GM21390 (cell line): ENCODE measurements at regions not wholly inside any gene's neighbourhood (a gene's known extent, or its start where the extent isn't known, plus 50 kb on each side); places are given as distances from the start of the nearest gene placed in this dataset.

Source experiments
- ATAC-seq: cut with Tn5 transposase; IDR thresholded peaks from one replicate; pipeline ENCODE4 v1.9.1; 2021; ENCODE audit not compliant: unreplicated experiment

DNA sequence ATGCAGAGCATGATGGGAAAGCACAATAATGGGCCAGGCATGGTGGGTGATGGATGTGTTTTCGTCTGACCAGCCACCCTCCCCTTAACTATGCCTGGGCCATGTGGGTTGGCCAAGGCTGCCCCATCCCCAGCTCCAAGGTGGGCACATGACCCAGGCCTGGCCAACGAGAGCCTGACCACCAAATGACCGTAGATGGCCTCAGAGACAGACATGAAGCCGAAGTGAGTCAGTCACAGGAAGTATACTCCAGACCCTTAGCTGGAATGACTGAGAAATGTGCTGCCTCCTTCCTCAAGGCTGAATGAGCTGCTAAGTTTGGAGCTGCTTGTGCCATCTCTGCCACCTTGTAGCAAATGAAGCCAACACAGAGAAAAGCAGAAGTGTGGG lies 233.6 kb downstream of the BCL11B start:
- ATAC-seq, result no peak

DNA sequence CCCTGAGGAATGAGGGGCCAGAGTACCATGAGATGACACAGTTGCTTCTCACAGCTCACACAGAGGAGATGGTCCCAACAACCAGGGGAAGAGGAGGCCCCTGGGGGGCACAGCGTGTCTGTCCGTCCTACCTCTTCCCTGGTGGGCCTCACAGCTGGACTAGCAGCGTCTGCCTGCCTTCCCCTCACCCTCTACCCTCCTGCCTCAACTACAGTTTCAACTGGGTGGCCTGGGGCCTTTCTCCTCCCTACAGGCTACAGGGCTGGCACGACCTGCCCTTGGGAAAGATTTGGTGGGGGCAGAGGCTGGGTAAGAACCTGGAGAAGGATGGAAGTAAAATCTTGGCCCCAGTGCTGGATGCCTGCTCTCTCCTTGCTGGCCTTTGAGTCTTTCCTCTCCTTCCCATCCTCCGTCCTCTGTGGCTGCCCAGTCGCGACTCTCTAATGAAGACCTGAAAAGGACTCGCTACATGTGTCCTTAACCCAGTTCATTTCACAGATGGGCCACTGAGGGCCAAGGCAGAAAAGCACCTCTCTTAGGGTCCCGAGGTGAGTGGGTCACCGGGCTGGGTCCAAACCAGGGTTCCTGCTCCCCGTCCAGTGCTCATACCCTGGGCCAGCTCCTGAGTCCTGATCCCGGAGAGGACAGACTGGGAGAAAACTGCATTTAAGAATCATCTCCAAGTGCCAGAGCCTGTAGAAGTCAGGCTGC lies 232.5 kb downstream of the BCL11B start:
- no peak for ATAC-seq

DNA sequence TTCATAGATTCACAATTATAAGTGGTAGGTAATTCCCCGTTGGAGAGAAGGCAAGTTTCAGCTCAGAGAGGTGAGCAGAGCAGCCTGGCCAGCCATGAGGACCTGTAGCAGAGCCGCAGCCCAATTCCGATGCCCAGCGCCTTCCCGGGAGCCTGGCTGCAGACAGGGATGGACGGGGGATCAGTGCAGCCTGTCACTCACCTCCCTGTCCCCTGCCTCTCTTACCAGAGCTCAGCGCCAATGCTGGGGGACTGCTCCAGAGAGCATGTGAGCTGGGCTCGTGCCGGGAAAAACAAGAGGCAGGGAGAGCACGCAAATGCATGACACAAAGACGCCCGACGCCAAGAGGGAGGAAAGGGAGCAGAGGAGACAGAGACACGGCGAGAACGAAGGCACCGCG lies 231.9 kb downstream of the BCL11B start:
- ATAC-seq, result no peak

DNA sequence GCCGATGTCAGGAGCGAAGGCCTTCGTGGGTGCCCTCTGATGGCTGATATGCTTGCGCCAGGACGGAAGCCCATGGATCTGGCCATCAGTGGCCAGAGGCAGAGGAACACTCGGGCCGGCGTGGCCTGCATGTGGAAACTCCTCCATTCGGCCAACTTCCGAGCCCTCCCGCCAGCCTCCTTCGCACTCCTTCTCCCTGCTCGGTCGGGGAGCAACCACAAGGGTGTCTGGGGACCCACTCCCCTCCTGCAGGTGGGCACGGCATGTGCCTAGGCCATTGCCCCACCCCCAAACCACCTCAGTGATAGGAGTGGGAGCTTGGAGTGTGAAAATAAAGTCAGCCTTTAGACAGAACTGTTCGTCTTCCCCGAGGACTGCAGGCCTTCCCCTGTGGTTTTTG lies 231.3 kb downstream of the BCL11B start:
- ATAC-seq, result no peak

DNA sequence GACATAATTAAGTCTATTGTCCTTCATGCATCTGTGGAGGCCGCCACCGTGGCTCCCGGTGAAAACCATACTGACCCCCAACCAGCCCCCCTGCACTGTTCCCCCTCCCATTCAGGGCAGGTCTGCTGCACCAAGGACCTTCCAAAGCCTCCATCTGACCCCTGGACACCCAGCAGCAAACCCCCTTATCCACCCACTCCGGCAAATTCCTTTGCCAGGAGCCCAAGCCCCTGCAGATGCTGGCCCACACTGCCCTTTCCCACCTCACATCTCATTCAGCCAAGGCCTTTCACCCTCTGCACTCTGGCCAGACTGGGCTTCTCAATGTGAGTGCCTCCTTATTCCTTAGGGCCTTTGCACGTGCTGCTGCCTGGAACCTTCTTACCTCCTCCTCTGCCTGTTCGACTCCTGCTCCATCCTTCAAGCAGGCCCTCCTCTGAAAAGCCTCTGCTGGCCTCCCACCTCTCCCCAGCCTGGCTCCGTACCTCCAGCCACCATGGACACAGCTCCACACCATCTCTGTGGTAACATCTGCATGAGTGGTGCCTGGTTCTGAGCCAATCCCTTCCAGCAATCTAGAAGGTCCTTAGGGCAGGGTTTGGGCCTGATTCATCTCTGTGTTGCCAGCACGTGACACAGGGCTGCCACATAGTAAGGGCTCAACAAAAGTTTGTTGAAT lies 230.7 kb downstream of the BCL11B start:
- no peak for ATAC-seq

DNA sequence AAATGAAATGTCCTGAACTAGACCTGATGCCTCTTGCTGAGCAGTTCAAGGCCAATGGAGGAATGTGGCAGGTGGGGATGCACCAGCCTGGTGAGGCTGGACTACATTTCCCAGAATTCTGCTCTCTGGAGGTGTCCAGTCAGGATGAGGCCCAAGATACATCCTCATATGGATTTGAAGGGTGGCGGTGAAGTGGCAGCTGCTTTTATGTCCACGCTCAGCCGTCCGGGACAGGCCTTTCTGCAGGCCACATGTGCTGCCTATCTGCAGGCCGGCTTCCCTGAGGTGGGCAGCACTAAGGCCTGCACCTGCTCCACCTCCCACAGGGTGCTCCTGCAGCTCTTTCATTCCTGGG lies 230.2 kb downstream of the BCL11B start:
- no peak for ATAC-seq

DNA sequence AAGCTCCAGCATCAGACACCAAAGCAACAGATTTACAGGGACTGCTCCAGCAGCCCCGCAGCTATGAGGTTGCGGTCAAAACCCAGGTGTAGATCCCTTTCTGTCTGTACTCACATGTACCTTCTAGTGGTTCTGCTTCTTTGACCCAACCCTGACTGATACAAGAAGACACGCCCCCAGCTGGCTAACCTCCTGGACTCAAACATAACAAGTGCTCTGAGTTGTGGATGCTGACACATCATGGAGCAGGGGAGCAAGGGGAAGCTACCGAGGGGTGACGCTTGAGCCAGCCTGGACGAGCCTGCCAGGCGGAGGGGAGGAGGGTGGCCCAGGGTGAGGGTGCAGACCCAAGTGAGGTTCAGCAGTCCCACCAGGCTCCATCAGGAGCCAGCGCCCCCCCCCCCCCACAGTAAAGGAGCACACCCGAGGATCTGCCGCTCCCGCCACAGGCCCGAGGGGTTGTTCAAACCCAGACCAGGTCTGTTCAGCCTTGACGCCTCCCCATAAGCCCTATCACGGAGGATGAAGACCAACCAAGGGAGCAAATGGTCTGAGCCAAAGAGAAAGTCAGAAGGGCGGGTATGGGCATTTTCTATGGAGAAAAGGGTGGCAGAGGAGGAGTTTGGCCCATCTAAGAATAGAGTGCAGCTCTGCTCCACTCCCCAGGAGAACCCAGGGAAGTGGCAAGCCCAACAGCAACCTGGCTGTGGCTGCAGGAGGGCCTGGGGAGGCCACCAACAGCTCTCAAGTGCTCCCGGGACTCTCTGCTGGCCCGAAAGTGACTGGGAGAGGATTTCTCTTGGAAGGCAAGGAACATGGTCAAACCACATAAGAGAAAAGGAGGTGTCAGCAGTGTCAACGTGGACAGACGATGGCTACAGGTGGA lies 229.4 kb downstream of the BCL11B start:
- ATAC-seq, result no peak

DNA sequence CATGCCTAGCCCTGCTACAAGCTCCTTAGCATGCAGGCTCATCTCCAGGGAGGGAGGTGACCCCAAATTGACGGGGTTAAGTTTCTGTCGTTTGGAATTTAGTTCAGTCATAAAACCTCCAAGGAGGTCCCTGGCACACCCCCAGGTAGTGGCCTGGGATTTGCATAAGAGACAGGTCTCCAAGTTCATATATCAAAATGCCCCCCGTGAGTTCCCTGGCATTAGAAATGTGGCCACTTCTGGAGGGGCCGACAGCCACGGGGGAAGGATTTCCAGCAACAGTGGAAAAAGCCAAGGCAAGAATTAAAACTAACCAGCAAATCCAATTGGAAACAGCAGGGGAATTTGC lies 228.8 kb downstream of the BCL11B start:
- ATAC-seq, result no peak

DNA sequence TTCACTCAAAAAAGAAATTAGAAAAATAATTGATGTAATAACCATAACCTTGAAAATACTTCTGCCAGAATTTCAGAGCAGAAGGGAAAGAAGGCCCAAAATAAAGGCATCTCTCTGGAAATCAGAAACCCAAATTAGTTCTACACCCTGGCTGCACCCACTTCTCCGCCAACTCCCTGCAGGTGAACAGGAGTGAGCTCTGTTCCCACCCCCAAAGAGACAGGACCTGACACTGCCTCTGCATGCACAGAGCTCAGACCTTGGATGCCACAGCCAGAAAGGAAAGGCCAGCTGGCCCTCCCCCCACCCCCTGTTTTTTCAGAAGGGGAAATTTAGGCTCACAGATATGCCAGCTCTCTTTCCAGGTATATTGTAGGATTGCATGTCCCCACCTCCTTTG lies 228.2 kb downstream of the BCL11B start:
- ATAC-seq, result no peak

DNA sequence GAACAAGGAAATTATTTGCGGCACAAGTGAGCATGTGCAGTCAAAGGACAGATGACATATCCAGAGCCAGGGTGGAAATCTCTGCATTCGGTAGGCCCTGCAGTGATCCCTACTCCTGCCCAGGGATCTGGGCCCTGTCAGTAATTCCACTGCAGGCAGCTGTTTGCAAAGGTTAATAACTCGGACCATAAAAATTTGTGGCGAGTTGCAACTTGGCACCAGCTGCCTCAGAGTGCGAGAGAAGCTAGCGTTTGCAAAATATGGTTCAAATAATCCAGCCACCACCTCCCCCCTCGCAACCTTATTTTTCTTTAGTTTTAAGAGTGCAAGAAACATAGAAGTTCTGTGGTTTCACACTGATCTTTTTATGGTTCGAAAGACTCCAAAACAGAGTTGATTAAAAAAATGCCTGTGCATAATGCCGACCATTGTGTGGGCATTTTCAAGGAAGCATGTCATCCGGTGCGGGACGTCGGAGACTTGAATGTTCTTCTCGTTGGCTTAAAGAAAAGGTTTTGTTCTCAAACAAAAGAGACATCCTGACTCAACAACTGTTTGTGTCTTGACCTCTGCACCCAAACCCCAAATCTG lies 224.5 kb downstream of the BCL11B start:
- no peak for ATAC-seq

DNA sequence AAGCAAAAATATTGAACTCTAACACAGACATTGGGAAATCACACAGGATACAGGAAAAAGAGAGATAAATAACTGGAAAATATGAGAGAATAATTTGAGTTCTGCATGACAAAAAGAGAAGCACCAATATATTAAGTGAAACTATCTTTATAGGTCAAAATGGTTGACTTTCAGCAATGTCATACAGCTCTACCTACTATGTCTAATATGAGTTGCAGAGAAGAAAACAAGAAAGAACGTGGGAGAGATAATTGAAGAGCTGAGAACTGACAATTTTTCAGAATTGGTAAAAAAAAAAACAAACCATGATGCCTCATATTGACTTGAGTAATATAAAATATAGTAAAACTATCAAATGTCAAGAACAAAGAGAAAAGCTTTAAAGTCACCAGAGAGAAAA lies 221.7 kb downstream of the BCL11B start:
- no peak for ATAC-seq

DNA sequence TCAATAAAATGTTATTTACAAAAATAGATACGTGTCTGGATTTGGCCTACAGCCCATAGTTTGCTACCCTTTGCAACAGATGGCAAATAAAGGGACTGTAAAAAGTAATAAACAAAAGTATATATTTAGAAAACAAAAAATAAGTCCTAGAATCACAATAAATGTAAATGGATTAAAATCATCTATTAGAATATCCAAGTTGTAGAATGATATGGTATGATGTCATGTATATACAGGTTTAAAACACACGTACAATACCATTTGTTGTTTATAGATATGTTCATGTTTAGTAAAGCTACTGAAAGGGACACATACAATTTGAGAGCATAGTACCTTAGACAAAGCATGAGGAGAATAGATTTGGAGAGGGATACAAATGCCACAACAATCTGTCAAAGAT lies 219.5 kb downstream of the BCL11B start:
- ATAC-seq, result no peak

DNA sequence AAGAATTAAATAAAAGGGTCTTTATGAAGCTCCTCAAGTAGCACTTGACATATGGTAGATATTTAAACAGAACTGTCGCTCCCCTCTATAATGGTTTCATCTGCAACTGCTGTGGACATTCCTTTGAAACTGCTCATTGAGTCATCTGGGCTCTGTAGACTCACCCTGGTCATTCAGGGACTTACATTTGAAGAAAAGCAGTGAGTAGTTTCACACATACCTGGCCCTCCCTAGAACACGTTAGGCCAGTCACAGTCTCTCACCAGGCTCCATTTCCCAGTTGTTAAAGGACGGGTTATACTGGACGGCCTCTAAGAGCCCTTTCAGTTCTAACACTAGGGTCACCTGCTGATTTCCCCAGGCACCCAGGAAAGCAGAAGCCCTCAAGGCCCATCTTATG lies 217.0 kb downstream of the BCL11B start:
- no peak for ATAC-seq

DNA sequence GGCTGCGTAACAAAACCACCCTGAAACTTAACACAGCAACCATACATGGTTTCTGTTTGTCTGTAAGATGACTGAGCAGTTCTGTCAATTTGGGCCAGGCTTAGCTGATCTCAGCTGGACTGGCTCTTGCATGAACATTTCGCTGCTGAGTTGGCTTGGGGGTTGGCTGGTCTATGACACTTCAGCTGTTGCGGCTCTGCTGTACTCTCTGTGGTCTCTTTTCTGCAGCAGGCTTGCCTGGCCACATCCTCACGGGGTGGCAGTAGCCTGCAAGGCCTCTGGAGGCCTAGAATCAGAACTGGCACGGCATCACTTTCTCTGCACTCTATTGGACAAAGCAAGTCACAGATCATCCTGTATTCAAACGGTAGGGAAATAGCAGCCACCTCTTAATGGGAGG lies 216.2 kb downstream of the BCL11B start:
- no peak for ATAC-seq

DNA sequence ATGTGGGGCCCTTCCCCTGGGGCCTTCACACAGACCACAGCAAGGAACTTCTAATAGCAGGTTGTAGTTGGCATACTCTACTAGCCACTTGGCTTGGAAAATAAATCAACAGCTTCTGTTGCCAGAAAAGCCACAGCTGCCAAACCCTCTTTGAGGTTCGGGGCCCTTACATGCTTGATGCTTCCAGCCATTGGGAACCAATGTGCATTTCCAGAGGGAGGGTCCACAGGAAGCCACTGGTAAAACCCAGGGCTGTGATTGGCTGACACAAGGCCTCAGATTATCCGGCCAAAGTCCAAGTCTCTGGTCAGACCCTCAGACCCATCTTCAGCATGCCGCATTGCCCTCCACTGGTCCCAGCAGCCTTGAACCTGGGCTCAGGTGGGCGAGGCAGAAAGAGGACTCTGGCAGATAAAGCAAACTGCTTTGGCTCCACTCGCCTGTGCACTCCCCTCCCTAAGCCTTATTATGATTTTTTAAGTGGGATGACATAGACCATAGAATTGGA lies 214.4 kb downstream of the BCL11B start:
- no peak for ATAC-seq

DNA sequence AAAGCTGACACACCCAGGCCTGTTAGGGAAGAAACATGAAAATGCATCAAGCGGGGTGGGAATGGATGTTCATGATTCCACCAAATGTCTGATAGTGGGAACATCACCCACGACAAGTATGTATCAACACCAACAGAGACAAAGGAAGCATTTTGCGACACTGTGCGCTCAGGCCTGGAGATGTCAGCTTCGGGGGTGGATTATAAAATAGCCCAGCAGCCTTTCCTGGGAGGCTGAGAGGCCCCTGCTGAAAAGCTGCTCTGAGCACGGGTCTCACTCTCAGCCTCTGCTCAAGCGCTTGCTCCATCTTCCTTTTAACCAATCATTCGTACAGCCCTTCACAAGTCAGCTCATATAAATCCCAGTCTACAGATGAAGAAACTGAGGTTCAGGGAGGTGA lies 213.5 kb downstream of the BCL11B start:
- ATAC-seq, result no peak

DNA sequence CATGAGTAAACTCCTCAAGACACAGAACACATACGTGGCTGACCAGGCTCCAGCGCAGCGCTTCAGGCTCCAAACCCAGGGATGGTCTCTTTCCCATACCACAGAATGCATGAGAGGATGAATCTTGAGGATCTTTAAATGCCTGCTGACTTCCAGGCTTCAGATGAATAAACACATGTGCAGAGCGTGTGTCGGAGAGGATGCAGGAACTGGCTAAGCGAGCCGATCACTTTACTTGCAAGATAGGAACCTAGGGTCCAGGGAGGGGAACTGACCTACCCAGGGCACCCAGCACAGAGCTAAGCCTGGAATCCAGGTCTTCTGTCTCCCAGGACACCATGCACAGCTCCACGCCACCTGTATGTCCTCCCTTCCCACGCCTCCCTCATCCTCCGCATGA lies 209.8 kb downstream of the BCL11B start:
- ATAC-seq, result no peak

DNA sequence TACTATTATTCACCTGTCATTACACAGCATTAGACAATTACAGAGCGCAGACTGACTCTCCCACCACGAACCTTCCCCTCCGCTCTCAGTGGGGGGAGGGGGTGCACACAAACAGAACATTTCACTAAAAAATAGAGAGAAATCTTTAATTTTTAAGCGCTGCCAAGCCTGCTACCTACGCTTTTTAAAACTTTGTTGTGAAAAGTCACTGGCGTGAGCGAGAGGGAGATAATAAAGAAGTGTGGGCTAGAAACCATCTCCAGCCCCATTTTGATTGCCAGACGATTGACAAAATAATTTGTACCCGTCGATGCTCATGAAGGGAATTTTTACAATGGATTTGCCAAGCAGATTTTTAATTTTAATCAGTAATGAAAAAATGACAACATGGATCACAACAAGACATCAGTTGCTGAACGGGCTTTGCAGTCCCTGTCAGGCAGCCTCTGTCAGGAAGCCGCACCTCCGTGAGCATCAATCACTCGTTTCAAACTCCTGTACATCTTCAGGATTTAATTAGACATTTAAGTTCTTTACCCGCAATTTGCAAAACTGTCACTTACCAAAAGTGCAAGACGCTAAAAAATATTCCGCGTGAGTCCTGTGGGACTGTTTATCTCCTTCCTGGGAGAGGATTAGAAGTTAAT lies 209.1 kb downstream of the BCL11B start:
- ATAC-seq, result no peak

DNA sequence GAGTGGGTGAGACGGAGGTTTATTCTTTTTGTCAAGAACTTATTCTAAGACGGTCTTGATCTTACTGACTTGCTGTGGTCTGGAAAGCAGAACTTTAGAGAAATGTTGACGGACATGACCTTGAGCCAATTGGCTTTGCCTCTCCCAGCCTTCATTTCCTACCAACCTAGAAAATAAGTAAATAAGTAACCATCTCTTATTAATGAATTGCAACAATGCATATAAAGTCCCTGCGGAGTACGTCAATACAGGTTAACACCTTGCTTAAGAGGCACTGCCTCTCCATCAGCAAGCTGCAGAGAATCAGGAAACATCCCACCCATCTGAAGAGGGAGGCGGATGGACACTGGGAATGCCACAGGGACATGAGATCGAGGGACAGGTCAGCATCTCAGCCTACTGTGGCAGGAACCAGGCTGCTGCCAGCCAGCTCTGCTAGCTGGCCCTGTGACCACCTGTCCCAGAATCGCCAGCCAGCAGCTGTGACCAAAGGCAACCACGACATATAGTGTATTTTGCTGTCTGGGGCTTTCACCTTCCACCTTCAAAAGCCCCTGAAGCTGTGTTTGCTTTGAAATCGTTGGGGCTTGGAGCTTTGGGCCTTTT lies 208.3 kb downstream of the BCL11B start:
- ATAC-seq, result no peak

DNA sequence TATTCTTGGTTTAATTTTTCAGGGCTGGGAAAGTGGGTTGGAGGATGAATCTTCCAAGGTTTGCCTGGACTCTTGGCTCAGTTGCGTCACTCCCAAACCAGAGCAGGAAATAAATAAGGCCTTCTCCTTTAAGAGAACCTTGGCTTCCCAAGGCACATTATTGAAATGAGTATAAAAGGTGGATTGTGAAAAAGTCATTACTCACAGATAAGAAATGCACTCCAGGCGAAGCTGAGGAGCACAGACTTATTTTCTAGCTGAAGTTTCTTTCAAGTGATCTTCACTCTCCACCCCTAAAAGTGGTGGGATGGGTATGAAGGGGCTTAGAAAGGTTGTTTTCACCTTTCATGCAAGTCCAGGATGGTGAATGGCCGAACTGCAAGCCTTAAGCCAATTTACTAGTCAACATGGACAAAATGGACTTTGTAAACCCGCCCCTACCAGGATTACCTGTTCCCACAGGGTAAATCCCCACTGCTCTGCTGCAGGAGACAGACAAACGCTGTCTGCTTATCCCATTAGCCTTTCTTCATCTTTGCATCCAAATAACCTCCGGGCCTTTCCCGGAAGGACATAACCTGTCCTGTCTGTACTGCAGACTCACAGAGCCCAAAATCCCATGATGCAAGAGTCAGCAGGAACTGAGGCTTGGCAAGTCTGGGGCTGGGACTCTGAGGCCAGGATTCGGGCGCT lies 207.6 kb downstream of the BCL11B start:
- ATAC-seq, result no peak
